GM21360 (cell line): ENCODE measurements at regions not wholly inside any gene's neighbourhood (a gene's known extent, or its start where the extent isn't known, plus 50 kb on each side); places are given as distances from the start of the nearest gene placed in this dataset.

Experiments used
- ATAC-seq: cut with Tn5 transposase; IDR thresholded peaks from one replicate; pipeline ENCODE4 v1.9.1; 2021; ENCODE audit warnings: mild to moderate bottlenecking, moderate library complexity; ENCODE audit not compliant: unreplicated experiment

DNA sequence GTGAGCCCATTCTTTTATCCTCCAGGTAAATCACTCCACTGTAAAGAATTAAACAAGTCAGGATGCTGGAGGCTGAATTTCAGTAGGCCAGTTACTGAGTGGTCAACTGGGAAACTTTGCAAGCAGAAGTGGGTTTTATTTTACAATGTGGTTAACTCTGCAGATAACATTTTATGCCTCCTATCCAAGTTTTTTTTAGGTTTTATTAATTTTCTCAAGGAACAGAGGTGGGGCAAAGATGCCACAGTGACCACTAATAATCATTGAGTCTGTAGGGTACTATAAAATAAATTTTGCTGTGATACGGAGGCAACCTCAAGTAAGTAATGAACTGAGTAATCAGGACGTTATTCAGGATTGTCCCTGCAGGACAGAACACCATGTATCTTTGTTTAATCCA is 599.9 kb downstream of the METTL15 start:
- no peak for ATAC-seq

DNA sequence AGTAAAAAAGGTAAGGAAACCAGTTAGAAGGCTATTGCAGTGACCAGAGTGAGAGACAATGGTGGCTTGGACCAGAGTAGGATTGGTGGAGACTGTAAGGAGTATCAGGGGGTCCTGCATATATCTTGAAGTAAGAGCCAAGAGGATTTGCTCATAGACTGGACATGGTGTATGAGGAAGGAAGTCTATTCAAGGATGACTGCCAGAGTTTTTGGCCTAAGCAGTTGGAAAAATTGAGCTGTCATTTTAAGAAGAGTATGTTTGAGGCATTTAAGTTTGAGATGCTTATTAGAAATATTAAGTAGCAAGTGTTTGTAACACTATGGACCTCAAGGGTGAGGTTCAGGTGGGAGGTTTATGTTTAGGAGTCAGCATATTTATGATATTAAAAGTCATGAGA is 596.6 kb downstream of the METTL15 start:
- ATAC-seq, result no peak

DNA sequence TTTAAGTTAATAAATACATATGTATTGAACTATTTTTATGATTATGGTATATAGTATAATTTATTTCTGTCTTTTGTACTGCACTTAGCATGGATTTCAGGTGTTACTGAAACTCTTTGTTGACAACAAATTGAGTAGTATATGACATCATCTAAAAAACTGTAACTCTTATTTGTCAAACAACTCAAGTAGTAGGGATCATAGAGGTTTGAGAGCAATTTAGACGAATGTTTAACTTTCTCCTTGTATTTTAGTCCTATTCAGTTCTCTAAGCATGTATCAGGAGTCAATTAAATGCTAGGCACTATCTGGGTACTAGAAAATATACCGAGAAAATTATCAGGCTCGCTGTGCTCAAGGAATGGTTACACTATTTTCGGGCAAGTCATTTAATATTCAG is 595.2 kb downstream of the METTL15 start:
- ATAC-seq, result no peak

DNA sequence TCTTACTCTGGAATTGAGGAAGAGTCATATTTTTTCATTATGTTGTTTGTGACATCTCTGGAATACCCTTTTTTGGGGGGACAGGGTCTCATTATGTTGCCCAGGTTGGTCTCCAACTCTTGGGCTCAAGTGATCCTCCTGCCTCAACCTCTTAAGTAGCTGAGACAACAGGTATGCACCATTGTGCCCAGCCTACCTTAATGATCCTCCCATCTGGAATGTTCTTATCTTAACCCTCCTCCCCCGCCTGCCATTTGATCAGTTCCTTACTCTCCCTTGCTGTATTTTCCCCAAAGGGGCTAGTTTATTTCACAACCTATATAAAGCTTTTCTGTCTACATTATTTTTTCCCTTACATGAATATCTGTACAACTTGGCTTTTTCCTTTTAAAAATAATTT is 594.7 kb downstream of the METTL15 start:
- ATAC-seq, result no peak

DNA sequence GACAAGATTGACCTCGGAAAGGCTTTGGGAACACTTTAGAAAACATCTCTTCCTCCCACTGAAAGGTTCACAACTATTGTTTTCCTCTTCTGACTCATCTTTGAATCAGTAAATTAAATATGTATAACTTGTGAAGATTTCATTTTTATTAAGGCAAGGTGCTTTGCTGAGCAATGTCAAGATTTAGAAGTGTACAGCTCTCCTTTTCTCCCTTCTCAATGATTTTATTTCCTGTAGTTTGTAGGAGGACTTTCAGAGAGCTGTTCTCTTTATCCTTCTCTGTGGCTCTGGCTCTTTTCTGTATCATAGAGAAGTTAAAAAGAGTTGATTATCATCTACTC is 594.2 kb downstream of the METTL15 start:
- ATAC-seq, result no peak

DNA sequence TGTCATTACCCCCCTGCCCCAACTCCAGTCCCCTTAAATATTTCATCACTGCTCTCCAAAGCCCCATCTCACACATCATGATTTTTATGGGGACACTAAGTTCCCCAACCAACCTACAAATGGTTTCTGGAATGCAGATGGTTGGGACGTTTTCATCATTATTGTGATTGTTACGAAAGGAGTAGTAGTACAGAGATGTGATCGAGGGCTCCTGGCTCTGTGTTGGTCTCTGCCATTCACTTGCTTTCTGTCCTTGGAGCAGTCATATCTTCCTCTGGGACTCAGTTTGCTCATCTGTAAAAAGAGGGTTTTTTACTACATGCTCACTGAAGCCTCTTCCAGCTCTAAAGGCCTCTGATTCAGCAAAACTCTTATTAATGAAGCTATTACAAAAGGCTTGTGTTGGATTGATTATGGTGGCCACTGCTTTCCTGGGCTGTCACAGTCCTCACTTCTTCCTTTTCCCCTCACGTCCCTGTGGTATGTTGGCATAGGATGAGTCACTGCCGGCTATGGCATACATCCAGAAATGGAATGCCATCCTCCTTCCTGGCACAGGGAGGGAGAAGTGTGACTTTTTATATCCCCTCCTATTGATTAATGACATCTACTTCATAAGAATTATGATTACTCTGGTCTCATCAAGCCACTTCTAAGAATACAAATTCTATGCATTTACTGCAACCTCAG is 593.7 kb downstream of the METTL15 start:
- no peak for ATAC-seq

DNA sequence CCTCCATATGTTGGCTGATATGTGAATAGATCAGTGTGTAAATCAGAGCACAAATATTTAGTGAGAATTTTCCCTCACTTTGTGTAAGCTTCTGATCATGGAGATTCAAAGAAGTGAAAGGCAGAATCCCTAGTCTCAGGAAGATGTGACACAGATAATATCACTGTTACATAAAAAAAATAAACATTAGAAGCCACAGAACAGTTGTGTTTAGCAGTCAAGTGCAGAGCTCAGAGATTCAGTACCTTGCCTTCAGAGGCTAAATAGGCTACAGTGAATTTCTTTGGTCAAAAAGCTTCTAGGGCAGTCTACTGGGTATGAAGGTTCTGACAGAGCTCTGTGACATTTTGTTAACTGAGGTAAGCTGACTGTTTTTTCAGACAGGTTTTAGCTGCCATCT is 591.5 kb downstream of the METTL15 start:
- no peak for ATAC-seq

DNA sequence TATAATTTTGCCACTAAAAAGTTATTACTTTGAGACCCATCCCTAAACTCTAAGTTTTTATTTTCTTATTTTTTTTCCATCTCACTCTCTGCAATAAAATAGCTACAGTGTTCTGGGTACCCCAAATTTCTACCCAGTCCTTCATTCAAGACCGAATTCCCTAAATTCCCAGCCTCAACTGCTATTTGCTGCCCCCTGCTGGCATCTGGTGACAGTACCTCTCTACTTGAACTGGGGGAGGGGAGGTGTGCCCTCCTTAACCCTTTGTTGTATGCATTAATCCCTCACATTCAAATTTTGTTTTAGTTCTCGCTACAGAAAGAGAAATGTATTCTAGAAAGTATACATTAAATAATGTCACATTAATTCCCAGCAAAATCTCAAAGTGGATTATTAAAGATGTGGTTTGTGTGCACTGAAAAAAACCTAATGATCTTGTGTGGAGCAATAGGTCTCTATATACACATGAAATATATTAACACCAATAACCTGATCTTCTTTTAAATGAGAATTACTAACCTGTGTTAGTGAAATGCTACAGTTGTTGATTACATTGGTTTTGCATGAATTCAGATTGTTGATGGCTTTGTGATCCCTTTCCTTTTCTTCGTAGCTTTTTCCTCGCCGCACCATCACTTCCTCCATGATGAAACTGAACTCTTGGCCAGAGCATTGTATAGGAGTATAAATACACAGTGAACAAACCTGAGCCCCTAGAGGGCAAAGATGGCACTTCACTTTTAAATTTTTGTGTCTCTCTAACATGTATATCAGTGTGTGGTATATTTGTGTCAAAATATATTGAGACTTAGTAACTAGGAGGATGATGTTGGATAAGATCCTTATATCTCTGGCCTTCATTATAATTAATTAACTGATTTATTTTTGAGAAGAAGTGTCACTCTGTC is 590.0 kb downstream of the METTL15 start:
- peak; percentile 79 for ATAC-seq

DNA sequence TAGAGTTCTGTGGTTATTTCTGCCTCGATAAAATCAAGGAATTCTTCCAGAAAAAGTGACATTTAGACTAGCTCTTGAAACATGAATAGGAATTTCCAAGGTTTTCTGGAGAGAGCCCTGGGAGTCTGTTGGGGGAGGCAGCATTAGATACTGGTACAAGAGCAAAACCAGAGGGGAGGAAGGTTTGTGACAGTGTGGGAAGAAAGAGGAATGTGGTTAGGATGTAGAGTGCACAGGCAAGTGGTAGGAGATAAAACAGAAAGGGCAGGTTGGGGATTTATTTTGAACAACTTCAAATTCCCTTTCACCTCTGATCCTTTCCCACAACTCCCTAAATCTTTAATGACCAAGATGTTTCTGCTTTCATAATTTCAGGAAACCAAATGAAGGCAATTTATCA is 588.4 kb downstream of the METTL15 start:
- no peak for ATAC-seq

DNA sequence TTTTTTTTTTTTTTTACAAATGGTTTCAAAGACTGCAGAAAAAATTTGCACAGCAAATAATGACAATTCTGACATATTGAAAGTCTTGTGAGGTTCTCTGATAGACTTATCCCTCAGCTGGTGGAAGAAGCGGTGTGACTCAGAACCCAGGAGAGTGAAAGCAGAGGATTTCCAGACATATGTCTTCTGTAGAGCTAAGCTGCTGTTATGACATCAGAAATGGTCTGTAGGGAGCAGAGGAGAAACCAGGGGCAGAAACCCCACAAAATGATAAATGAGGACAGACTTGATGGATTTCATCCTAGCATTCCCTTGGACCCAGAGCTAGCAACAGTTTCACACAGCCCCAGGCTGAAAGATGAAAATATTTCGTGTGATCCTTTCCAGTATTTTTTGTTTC is 582.6 kb downstream of the METTL15 start:
- ATAC-seq, result no peak

DNA sequence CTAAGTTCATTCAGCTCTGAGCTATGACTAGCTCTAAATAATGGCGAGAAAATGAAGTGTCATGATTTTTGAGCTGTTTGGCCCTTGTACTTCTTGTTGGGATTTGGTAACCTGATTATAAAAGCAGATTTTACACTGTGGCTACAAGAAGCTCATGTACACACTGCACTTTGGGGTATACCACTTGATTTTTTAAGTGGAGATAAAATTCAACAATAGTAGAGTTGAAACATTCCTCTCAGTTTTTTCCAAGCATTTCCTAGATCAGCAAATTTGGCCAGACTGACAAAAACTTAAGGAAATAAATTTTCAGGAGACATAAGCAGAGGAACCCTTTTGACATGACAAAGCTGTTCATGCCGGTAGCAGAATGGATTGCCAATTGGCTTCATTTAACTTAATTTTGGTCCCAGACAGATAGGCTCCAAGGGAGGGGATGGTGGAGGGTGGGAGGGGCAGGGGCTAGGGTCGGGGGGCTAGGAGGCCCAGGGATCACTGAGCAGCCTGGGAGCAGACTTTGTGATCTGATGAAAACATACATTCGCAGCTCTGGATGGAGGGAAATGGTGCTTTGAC is 575.9 kb downstream of the METTL15 start:
- ATAC-seq, result no peak

DNA sequence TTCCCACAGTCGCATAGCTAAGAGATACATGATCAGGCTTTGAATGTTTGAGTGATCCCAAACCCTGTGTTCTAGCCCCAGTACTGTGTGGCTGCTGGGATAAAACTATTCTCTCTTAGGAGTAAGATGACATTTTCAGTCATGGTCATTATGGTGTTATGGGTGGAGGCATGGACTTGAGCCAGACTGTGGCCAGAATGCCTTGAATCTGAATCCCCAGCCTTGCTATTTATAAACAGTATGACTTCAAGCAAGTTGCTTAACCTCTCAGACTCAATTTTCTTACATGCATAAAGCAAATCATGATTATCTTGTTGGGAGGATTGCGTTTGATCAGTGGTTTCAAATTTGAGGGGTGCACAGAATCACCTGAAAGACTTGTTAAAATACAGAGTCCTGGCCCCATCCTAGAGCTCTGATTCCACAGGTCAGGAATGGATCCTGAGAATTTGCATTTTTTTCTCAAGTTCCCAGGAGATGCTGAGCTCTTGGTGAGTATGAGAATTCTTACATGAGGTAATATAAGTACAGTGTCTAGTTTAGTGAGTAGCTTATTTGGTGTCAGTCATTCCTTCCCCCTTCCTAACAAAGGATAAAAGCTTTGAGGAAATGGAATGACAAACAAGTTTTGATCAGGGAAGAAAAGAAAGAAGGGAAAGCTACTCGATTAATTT is 571.7 kb downstream of the METTL15 start:
- ATAC-seq, result no peak

DNA sequence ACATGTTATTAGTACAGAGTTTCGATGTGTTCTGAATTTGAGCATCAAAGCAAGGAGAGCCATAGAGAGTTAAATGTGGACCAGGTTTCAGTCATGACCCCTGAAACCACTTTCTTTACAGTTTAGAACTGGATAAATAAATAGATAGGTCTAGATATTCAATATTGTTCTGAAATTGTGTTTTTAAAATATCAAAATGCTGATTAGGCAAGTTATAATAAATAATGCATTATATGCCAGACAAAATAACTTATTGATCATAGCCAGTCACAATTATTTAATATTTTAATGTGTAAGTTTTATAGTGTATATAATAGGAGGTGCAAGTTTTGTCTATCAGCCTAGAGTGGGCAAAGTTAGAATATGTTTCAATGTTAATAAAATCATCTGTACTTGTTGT is 569.5 kb downstream of the METTL15 start:
- ATAC-seq, result no peak

DNA sequence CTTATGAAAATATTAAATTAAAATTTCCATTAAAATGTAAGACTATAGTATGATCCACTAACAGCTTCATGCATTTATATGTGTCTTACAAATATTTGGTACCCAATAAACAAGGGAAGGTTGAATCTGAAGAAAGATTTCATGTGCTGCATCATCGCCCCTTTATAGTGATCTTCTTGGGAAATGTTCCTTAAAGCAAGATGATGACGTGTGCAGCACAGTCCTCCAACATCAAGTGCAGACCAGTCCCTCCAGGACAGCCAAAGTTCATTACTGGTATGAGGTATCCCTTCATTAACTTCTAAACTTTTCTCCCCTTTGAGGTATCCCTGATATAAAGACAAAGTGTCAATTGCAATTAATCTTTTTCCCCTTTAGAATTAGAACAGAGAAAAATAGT is 567.0 kb downstream of the METTL15 start:
- no peak for ATAC-seq

DNA sequence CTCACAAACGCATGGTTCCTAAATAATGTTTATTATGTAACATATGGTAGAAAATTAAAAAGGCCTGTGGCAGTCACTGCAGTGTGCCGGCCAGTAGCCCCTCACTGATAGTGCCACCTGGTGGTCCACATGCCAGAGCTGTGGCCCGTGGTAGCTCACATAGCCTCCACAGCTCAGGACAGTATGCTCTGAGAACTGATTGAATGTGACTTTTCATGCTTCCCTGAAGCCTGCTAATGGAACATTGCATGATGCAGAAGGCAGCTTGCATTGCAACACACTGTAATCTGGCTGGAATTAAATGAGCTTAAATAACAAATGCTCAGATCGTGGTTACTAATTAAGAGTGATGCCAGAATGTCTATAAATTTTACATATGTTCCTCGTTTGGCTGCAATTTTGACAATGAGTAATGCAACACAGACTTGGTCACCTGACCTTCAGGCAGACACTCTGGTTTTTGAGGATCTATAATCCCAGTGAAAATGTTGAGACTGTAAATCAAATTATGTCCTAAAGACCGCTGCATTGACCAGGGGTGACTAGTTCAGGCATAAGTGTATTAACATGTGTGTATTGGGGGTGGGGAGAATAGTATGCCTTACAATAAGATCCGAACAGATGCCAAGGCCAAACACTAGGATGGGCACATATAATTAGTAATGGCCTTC is 566.4 kb downstream of the METTL15 start:
- ATAC-seq, result no peak

DNA sequence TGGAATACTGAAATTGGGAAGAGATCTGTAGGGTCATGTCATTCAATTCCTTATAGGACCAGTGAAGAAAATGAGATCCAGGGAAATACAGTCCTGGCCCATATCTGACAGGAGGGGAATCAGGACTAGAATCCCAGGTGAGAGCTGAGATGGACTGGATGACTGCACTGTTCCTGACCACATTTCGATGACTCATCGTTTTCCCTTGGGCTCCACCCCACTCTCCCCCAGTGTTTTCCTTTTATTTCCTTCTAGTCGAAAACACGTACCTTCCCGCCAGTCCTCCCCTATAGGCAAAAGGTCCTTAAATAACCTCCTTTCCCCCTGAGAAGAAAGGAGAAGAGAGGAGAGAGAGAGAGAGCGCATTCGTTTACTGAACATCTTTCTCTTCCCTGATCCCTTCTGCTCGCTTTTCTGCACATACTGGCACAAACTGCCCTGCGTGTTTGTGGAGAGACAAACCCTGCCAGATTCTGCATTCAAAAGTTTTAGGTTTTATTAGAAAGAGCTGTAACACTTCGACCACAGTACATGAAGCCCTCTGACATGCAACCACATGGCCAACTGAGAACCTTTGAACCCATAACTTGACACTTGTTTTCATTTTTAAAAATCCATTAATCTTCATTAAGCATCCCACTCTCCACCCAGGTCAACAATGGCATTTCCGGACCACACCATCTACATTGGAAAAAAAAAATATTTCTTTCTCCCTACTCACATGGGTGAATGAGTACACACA is 565.7 kb downstream of the METTL15 start:
- no peak for ATAC-seq

DNA sequence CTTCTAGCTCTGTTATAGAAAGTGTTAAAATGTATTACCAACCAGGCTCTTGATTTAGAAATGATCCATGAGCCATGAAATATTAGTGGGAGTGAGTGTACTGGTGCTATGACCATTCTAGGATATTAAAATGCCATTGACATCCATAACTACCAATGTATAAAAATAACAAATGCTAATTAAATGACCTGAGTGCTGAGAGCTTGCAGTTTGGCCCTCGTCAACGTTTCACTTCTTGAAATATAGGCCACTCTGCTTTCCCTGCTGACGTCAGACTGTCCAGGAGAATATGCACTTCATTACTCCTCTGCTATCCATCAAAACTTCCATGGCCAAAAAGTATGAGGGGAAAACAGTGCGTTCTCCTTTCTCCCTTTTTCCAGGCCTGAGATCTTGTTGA is 563.1 kb downstream of the METTL15 start:
- no peak for ATAC-seq

DNA sequence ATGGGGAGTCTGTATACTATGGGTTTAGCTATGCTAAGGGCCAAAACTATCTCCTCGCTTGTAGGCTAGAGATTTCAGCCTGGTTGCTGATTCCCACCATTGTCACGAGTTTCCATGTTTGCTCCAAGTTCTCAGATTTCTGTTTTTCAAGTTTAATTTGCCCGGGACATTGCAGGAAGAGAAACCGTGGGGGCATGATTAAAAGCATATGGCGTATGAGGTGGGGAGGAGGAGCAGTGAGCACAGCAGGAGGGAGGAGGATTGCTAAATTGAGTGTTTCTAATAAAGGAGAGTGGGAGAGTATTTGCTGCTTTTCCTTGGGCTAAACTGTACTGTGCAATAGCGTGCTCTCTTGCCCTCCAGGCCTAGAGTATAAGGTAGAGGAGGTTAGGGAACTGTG is 558.4 kb downstream of the METTL15 start:
- ATAC-seq, result no peak

DNA sequence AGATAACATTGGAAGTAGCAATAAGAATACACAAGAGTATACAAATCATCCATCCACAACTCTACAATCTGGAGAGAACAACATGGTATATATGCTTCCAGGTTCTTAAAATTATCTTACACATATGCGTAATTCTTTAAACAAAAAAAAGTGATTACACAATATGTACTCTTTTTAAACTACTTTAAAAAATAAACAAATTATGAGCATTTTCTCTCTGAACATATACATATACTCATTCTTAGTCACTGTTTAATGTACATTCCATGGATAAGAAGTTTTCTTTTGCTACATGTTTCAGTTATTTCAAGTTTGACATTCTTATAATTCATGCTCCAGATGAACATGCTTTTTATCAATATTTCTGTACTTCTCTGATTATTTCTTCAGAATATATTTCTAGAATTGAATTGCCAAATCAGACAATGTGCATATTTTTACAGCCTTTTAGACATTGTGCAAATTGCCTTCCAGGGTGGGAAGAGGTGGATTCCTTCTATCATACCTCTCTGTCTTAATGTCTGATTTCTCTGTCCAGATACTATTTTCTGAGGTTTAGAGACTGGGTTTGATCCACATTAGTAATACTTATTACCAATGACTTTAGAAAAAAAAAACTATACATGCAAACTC is 551.6 kb downstream of the METTL15 start:
- ATAC-seq, result no peak
